ENCODE measurements at regions not wholly inside any gene's neighbourhood (a gene's known extent, or its start where the extent isn't known, plus 50 kb on each side); places are given as distances from the start of the nearest gene placed in this dataset.

DNA sequence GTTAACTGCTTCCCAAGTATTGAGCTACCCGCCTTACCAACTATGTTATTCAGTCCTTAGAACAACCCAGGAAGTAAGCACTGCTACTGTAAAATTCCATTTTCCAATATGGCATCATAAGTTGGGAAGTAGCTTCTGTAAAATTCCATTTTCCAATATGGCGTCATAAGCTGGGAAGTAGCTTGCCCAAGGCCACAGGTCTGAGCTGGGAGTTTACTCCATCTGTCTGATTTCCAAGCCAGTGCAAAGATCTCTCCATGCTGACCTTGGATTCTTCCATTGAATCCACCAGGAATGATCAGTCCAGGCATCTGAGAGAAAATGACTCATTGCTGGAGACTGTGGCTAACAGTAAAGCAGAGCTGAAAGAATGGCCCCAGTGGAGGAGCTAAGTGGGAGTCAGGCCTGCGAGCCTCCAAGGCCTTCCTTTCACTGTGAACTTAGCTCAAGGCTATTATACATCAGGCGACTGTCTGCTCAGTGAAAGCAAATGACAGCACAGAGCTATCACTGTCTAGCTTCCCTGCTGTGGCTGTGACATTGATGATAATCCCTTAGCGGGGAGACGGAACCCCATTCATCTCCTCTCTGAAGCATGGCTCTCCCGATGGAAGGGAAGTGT, 430.4 kb downstream of the HAPSTR1 start:
- TF ChIP-seq CTCF (IDR thresholded peaks at IDR 0.05; ENCODE audit: insufficient read depth, low read length) (no peak), POLR2AphosphoS5 (IDR thresholded peaks at IDR 0.05; ENCODE audit: low read depth) (no peak)
